ENCODE measurements at regions not wholly inside any gene's neighbourhood (a gene's known extent, or its start where the extent isn't known, plus 50 kb on each side); places are given as distances from the start of the nearest gene placed in this dataset.
"Not testable (repeated sequence)": the region's sequence is repeated elsewhere in the genome, so short reads cannot be mapped to it uniquely, and the experiment has no call there.

DNA sequence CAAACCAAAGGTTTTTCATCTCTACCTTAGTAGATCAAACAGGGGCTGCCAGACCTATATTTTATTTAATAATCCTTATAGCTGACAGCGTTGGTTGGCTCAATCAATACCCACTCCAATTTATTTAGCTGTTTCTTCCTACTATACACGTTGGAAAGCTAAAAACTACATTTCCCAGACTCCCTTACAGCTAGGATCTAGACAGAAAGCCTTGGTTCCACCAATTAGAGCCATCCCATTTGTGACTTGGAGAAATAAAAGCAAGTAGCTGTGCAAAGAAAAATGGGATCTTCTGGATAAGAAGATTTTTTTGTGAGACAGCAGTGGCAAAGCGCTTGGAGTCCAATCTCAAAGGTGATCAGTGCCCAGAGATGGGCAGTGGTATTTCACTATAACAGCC, 331.3 kb upstream of the MEIS1 start:
- DNase-seq (ENCODE audit: low spot score) = no peak

DNA sequence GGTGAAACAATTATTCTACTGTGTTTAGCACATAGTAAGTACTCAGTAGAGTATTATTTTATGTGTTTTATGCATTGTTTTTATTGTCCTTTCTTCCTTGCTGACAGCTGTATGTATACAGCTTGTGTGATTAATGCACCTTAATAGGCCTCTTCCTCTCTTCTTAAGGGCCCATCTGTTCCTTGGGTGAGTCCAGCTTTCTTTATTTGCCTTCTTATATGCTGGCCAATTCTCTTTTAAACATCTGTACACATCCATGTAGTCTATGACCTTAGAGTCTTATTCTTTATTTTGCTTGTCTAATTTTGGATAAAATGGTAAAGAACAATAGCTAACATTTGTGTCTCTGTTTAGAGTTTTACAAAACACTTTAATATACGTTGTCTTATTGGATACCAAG, 333.7 kb upstream of the MEIS1 start:
- DNase-seq (ENCODE audit: low spot score) = no peak

DNA sequence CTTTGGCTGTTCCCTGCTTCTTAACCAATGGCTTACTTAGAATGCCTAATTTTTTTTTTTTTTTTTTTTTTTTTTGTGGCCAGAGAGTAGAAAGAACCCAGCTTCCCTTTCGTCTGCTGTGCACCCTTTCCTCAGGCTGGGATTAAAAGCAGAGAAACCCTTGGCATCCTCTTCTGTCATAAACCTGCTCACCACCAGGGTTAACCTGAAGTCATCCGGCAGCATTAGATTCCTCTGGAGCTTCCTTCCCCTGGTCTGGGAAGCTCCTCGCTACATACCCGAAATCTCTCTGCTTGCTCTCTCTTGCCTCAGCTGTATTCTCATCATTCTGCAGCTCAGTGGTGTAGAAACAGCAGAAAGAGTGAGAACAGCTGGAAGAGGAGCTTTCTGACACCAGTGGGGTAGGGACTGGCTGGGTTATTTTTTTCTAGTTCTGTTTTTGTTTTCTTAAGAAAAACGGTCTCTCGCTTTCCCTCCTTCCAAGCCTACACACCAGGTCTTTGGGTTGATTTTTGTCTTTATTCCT, 339.0 kb upstream of the MEIS1 start:
- no peak for DNase-seq (ENCODE audit: low spot score)

DNA sequence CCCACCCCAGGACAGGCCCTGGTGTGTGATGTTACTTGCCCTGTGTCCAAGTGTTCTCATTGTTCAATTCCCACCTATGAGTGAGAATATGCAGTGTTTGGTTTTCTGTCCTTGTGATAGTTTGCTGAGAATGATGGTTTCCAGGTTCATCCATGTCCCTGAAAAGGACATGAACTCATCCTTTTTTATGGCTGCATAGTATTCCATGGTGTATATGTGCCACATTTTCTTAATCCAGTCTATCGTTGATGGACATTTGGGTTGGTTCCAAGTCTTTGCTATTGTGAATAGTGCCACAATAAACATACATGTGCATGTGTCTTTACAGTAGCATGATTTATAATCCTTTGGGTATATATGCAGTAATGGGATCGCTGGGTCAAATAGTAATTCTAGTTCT, 340.2 kb upstream of the MEIS1 start:
- not testable (repeated sequence) for DNase-seq (ENCODE audit: low spot score)

DNA sequence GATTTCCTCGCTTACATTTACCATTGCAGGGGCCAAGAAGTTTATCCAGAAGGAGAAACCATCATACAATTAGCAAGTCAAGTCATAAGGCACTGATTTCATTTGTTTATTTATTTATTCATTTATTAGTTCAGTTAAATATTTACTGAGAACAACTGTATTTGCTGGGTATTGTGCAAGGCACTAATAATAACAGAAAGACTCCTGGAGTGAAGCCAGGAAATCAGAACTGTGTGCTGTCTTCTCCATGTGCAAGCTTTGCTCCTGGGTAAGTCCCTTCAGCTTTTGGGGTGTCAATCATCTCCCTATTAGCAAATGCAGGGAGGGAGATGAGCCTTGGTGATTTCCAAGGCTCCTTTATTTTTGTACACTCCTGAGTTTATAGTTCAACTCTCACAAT, 341.6 kb upstream of the MEIS1 start:
- no peak for DNase-seq (ENCODE audit: low spot score)

DNA sequence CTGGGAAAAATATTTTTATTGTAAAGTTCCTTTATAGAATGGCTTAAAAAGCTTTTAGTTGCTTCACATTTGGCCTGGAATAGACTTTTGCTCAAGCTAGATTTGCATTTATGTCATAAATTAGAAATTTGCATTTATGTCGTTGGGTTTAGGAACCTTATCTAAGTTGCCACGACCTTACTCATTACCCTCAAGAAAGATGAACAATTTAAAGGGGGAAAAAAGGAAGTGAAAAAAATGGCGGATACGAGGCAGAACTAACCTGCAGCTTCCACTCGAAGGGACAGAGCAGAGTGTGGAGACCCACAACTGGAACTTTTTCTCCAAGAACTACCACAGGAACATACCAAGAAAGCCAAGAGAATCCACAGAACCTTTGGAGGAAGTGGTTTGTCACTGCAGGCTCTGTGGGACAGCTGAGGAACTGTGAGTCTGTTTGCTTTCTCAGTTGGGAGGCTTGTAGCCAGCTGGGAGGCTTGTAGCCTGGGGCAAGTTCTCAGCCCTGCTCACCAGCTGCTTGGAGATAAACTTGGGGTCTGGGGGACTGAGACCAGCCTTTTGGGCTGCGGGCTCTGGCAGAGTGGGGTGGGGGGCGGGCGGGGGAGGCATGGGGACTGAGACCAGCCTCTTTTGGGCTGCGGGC, 349.9 kb upstream of the MEIS1 start:
- no peak for DNase-seq (ENCODE audit: low spot score)

DNA sequence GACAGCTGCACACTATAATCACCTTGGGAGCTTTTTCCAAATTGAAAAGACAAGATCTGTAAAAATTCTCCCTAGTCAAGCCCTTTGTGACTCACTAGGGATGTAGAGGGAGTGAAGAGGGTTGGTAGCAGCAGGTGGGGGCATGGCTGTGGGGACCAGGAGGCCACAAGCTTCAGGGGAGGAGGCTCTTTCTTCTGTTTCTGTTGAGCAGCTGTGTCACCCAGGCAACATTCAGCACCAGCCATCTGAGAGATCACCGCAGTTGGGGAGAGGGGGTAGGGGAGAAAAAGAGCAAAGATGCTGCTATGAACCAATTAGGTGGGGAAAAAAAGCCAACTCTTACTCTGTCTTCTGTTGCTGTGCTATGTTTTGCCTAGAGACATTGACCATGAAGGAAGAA, 352.3 kb upstream of the MEIS1 start:
- no peak for DNase-seq (ENCODE audit: low spot score)

DNA sequence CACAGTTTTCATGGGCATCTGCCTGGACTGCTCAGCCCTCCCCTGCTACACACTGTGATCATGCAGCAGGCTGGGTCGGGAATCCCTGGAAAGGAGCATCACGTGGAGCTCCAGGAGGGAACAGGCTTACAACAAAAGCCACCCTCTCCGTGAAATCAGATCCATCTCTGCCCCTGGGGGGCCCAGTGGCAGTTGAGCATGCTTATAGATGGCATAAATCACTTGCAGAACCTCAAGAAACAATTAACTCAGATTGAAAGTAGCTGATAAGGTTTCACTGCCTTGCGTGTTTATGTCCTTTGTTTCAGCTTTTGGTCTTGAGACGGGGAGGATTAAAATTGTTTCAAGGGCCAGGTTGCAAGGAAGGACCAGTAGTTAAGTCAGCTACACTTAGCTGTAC, 354.8 kb upstream of the MEIS1 start:
- no peak for DNase-seq (ENCODE audit: low spot score)

DNA sequence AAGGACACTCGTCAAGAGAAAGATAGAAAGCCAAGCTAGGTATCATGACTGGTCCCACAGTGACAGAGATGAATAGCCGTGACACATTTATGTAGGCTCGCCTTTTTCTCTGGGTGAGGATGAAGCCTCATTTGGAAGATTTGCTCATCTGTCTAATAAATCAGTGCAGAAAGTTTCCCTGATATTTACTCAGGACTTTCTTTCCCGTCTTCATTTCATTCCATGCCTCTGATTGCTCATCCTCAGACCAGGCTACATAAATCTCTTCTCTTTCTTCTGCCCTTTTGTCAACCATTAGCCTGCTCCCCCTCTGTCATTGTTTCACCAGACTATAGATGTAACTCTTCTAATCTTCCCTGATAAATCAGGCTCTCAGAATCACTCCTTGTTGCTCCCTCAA, 361.8 kb upstream of the MEIS1 start:
- DNase-seq (ENCODE audit: low spot score) = no peak

DNA sequence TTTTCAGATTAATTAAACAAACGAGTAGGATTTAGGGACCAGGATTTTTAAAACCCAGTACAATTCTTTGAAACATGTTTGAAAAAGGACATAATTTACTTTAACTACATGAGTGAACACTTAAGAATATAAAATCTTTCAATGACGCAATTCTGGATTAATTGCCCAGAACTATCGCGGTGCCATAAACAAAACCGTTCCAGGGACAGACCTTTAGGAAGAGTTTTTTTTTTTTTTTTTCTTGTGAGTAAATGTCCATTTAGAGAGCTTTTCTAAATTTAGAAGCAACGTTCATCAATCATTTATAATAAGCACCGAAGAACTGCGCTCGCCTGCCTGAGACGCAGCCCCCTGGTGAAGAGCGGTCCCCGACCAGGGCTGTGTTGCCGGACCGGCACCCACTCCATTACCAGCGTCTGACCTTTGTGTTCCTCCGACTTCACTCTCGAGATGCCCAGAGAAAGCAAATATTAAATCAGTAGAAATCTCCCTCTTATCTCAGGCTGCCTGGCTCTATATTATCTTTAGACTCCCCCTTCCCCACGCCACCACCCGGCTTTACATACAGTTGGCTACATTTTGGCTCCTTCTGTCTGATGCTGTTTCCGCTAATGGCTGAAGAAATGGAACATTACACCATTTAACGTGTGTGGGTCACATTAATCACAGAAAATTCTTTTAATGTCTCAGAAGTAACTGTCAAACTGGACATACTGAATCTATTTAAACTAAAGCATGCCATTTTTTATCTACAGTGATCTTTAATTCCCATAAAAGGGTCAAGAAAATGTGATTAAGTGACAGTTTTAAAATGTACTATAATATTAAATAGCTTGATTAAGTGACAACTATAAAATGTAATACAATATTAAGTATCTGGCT, 364.0 kb upstream of the MEIS1 start:
- no peak for DNase-seq (ENCODE audit: low spot score)

DNA sequence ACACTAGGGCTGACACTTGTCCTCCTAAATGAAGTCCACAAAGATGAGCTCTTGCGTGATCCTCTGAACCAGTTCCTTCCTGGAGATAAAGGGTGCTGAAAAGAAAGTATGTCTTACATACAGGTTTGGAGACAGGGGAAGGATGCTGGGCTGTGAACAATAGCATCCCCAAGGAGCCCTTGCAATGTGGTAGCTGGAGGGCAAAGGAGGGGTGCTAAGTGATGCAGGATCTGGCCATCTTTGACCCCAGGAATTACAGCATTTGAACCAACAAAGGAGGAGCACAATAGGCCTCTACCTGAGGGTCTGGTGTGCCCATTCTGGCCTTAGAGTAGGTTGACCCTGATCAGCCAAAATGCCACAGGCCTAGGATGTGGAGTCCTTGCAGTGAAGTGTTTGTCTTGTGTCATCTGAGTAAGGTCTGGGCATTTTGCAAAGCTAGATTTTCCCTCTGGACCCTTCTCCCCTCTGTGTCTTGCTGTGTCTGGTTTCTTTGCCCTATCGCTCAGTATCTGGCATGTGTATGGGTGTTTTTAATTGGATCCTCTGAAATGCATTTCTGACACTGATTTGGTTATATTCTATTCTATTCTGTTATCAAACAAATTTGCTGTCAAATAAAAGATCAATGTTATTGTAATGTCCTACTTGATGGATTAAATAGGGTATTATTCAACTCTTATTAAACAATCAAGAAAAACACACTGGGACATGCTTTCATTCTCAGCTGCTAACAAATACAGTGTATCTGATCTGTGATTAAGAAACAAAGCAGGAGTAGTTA, 364.8 kb upstream of the MEIS1 start:
- no peak for DNase-seq (ENCODE audit: low spot score)

DNA sequence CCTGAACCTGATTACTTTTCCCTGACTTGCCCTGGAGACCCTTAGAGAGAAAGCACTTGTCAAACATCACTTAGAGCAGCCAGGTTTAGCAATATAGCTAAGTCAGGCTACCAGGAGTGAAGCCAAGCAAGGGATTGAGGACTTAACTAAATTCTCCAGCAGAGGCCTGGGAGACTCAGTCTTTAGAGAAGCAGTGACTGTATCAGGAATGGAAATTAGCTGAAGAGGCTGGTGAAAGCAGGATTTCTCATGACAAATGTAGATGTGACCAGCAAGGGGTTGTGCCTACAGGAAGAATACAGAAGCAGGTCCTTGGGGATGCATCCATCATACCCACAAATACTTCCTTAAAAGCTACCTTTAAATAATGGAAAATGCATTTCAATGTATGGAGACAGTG, 368.9 kb upstream of the MEIS1 start:
- no peak for DNase-seq (ENCODE audit: low spot score)

DNA sequence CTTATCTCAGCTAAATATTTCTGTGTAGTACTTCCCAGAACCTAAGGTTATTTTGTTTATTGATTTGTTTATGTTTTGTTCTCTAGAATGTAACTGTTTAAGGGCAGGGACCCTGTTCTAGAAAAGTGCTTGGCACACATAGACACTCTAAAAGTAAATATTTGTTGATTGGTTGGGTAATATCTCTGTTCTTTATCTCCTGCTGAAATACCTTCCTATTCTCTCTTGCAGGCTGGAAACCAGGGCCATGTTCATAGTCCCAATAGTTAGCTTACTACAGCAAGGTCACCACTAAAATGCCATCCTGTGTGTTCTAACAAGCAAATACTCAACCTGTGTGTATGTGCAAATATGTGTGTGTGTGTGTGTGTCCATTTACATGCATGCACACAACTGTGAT, 375.6 kb upstream of the MEIS1 start:
- DNase-seq (ENCODE audit: low spot score) = no peak

DNA sequence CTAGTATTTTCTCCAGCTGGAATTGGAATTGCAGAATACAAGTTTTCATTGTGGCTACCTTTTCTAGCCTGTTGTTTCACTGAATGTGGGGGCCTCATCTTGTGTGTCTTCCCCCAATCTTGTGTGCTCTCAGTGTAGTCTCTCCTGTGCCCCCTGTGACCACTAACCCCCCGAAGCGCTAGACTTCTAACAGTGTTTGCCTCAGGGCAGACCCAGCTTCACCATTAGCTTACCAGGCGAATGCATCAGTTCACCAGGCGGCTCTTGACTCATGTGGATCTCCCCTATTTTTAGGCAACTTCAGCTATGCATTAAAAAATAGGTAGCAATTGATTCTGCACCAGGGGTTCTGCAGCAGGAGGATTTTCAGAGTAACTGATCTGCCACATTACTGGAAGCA, 376.2 kb upstream of the MEIS1 start:
- DNase-seq (ENCODE audit: low spot score) = no peak

DNA sequence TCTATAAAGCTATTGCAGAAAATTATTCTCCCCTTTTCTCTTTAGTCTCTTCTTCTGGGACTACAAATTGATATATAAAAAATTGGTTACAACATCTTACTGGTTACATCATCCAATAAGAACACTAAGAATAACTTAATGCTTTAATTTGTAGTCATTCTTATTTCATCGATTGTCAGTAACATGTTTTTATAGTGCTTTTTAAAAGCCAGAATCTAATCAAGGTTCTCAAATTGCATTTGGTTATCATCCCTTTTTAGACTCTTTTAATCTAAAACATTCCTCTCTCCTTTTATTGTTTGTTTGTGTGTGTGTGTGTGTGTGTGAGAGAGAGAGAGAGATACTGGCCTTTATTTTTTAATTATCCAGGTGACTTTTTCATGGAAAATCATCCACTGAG, 377.1 kb upstream of the MEIS1 start:
- DNase-seq (ENCODE audit: low spot score) = no peak

DNA sequence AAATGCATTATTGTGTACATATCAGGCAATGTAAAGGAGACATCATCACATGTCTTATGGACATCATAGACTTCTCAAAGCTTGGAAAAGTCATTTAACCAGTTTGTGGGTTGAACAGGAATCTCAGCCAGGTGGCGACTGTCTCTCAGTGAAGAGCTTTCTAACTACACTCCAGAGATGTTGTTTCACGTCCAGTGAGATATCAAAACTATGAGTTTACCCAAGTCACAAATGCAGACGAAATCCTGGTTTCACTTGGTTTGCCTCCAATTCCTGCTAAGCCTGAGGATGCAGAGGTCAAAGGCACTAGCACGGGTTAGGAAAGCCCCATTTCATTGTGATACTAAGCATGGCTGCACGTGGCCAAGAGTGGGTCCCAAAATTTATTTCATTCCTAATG, 384.5 kb upstream of the MEIS1 start:
- DNase-seq (ENCODE audit: low spot score) = no peak

DNA sequence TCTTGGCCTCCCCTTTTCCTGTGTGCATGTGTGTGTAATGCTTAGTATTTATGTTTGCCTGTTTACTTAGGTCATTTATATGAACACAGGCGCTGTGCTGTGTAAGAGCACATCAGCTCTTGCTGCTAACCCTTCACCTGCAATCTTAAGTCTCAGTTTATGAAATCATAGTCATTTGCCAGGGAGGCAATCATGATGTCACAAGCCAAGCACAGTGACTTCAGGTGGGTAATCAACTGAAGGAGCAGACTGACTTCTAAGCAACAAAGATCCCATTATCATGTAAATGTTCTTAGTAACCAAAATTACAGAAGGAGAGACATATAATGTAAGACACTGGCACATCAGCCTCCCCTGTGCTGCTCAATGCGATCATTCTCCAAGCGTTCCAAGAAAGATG, 386.3 kb upstream of the MEIS1 start:
- DNase-seq (ENCODE audit: low spot score) = no peak

DNA sequence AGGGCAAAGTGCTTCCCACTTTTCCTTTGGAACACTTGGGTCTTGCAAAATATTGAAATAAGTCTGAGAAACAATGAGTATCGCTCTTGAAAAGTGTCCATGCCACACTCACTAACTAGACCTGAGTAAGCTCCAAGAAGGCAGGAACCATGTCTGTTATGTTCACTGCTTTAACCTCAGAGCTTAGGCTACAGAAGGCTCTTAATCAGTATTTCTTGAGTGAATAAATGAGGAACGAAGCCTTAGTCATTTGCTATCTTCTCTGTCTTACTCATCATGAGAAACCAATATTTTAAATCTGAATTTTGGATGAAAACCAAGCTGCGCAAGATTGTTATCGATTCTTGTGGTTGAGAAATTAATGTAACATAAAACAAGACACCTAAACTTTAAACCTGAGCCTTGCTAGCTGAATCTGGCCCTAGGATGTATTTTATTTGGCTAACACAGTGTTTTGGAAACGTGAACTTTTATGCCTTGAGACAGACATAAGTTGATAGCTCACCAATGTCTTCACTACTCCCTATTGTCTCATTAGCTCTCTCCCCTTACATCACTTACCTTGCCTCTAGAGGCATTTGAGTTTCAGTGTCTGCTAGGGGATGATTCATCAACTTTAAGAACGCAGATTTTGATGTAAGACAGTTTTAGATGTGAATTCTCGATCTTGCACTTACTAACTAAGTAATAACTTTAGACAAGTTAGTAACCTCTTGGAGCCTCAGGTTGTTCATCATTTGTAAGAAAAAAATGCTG, 392.8 kb upstream of the MEIS1 start:
- no peak for DNase-seq (ENCODE audit: low spot score)

DNA sequence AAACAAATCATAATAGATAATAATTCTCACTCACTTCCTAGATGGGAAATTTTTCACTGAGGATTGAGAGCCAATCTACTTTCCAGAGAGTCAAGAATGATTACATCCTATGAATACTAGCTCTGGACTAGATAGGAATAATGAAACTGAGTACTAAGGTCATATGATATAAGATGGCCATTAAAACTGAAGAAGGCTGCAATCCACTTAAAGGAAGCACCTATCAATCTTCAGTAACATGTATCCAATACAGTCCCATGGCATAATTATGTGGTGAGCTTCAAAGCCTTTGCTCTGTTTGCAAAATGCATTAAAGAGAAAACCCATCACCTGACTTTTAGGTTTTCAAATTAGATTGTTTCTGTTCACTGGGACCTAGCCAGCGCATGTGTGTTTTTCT, 398.0 kb upstream of the MEIS1 start:
- no peak for DNase-seq (ENCODE audit: low spot score)

DNA sequence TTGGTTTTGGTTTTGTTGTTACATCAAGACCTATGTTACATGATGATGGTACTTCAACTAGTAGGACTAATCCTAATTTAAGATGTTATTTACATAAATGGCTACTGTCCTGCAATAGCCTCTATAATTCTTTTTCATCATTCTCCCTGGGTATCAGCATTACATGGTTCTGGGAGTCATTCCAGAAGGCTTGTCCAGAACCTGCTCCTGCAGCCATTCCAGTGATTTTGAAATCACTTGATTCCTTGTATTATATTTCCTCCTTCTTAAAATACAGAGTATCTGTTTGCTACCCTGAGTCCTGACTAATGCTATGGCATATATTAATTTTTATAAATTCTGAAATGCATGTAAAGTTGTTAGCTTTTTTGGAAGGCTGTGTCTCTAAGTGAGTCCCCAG, 400.5 kb upstream of the MEIS1 start:
- DNase-seq (ENCODE audit: low spot score) = no peak

DNA sequence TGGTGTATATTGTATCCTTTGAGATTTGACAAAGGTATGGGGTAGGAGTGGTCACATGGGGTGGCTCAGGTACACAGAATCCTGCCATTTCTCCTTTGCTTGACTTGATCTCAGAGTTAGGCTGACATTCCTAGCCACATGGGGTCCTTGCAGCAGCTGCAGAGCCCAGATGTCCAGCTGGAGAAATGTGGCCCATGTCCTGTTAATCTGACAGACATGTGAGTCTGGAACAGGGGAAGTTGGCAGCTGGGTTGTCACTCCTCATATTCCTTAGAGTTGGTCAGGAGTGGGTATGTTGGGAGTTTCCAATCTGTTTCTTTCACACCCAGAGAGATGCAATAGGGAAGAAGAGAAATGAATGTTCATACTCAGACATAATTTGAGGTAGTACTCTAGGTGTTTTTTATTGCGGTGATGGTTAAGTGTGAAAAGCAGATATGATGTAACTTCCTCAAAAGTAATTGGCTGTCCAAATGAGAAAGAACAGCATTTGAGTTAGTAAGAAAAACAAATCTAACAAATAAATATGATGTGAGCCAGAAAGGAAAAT, 402.6 kb upstream of the MEIS1 start:
- DNase-seq (ENCODE audit: low spot score) = no peak

DNA sequence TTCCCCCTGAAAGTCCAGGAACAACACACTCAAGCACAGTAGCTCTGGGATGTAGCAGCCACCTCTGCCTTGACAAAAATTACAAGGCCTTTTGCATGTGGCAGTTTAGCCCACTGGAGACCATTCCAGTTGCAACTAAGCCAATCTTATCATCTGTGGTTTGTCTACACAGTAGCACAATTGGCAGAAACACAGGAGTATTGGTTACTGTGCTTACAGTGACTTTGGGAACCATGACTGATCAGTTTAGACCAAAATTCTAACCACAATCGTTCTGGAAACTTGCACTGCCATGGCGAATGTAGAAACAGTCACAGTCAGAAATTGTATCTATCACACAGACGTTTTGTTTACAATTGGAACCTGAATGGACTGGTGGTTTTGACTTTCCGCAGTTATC, 403.7 kb upstream of the MEIS1 start:
- no peak for DNase-seq (ENCODE audit: low spot score)
